Endothelial cell (in vitro differentiated cells): ENCODE measurements at regions not wholly inside any gene's neighbourhood (a gene's known extent, or its start where the extent isn't known, plus 50 kb on each side); places are given as distances from the start of the nearest gene placed in this dataset.

Source experiments
- DNase-seq: peaks from one replicate; pipeline ENCODE4 v3.0.0; 2021; ENCODE audit warnings: low spot score
- H3K27ac Mint-ChIP-seq: one replicate; pipeline ENCODE4 v1.8.0; 2021; ENCODE audit warnings: mixed read lengths, inconsistent platforms; ENCODE audit not compliant: unreplicated experiment
- H3K27me3 Mint-ChIP-seq: one replicate; pipeline ENCODE4 v1.8.0; 2021; ENCODE audit warnings: mild to moderate bottlenecking, moderate library complexity, mixed read lengths, inconsistent platforms; ENCODE audit not compliant: unreplicated experiment
- H3K36me3 Mint-ChIP-seq: one replicate; pipeline ENCODE4 v1.8.0; 2021; ENCODE audit warnings: mild to moderate bottlenecking, low read depth, mixed read lengths, inconsistent platforms; ENCODE audit not compliant: unreplicated experiment
- H3K4me1 Mint-ChIP-seq: one replicate; pipeline ENCODE4 v1.8.0; 2021; ENCODE audit warnings: mild to moderate bottlenecking, mixed read lengths, inconsistent platforms; ENCODE audit not compliant: unreplicated experiment
- H3K4me3 Mint-ChIP-seq: one replicate; pipeline ENCODE4 v1.8.0; 2021; ENCODE audit warnings: mild to moderate bottlenecking, mixed read lengths, inconsistent platforms; ENCODE audit not compliant: unreplicated experiment
- H3K9me3 Mint-ChIP-seq: one replicate; pipeline ENCODE4 v1.8.0; 2021; ENCODE audit warnings: mixed read lengths, inconsistent platforms; ENCODE audit not compliant: unreplicated experiment
- TF ChIP-seq, protein P1 (sequence below): fragments of 200-600 bp; sonication (generic); IDR thresholded peaks from one replicate; pipeline ENCODE4 v1.5.0; 2021; ENCODE audit warnings: antibody characterized with exemption; ENCODE audit not compliant: unreplicated experiment

DNA sequence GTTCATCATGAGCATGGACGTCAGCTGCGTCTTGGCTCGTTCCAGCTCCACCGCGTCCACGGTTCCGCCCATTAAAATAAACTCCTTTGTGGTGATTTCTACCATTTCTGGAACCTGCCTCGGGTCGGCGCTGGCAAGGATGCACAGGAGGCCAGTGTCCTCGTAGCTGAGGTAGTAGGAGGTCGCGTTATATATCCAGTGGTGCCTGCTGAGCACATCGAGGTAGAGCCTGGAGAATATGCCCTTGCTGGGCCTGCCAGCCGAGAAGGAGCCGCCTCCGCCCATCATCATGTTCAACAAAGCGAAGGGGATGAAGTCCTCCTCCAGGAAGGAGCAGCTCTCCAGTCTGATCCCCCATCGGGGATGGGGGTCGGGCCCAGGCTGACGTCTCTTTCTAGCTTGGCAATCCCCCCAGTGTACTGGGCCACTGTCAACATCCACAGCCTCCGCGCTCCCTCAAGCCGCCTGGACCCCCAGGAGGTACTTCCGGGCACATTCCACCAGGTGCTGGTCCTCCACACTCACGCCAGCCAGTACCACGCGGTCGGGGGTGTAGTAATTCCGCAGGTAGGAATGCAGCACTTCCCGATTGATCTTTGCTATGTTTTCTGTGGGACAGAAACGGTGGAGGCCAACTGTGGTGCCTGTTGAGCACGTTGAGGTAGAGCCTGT, 120.9 kb upstream of the GRID2 start:
- Mint-ChIP-seq H3K27ac (no peak overlapping the region), H3K4me3 (no peak overlapping the region), H3K4me1 (no peaks in the 10 kb centered on the region), H3K27me3 (peaks cover 10% of the 10 kb centered on the region), H3K9me3 (no peaks in the 10 kb centered on the region), H3K36me3 (peaks cover 7% of the 10 kb centered on the region)
- TF ChIP-seq, protein P1, sequence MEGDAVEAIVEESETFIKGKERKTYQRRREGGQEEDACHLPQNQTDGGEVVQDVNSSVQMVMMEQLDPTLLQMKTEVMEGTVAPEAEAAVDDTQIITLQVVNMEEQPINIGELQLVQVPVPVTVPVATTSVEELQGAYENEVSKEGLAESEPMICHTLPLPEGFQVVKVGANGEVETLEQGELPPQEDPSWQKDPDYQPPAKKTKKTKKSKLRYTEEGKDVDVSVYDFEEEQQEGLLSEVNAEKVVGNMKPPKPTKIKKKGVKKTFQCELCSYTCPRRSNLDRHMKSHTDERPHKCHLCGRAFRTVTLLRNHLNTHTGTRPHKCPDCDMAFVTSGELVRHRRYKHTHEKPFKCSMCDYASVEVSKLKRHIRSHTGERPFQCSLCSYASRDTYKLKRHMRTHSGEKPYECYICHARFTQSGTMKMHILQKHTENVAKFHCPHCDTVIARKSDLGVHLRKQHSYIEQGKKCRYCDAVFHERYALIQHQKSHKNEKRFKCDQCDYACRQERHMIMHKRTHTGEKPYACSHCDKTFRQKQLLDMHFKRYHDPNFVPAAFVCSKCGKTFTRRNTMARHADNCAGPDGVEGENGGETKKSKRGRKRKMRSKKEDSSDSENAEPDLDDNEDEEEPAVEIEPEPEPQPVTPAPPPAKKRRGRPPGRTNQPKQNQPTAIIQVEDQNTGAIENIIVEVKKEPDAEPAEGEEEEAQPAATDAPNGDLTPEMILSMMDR: no peak
- DNase-seq: no peak

DNA sequence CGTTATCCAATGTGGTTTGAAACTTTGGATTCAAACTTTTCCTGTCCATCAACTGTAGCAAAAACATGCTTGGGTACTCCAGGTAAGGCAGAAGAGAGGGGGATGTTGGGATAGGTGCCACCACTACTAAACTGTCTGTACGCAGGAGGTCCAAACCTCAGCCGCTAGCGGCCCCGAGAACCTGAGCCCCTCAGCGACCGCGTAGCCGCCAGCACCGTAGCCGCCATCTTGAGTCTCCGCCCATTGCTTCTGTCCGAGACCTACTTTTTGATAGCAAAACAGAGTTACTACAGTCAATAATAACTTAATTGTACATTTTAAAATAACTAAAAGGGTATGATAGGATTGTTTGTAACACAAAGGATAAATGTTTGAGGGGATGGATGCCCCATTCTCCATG, 119.9 kb upstream of the GRID2 start:
- TF ChIP-seq, protein P1: no peak
- Mint-ChIP-seq H3K36me3 (peaks cover 7% of the 10 kb centered on the region), H3K27ac (no peak overlapping the region), H3K27me3 (peaks cover 10% of the 10 kb centered on the region), H3K4me3 (no peak overlapping the region), H3K9me3 (no peaks in the 10 kb centered on the region), H3K4me1 (no peaks in the 10 kb centered on the region)
- no peak for DNase-seq

DNA sequence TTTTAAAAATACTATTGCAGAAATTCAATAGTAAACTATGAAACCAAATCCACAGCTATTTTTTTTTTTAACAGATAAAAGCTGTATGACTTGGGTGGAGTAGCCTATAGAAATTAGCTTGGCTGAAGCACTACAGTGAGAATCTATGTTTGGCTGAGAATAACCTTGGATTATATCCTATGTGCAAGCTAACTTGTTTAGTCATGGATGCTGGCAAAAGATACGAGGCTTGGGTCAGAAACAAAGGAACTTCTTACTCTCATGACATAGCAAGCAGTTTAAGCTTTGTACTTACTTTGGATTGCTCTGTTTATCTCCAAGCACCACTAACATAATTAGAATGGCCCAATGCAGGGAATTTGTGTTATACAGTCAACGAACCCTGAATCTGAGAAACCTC, 119.2 kb upstream of the GRID2 start:
- Mint-ChIP-seq H3K27me3 (peaks cover 10% of the 10 kb centered on the region), H3K27ac (no peak overlapping the region), H3K9me3 (no peaks in the 10 kb centered on the region), H3K36me3 (peaks cover 7% of the 10 kb centered on the region), H3K4me1 (no peaks in the 10 kb centered on the region), H3K4me3 (no peak overlapping the region)
- TF ChIP-seq, protein P1: no peak
- no peak for DNase-seq

- Mint-ChIP-seq H3K36me3 (peaks cover 7% of the 10 kb centered on the region), H3K4me3 (no peak overlapping the region), H3K4me1 (no peaks in the 10 kb centered on the region), H3K27ac (no peak overlapping the region), H3K27me3 (peaks cover 10% of the 10 kb centered on the region), H3K9me3 (no peaks in the 10 kb centered on the region)
- DNase-seq: no peak
- TF ChIP-seq, protein P1: no peak
These were observed 117.5 kb upstream of the GRID2 start for GRCh38 chr4:92186239-92186638.

DNA sequence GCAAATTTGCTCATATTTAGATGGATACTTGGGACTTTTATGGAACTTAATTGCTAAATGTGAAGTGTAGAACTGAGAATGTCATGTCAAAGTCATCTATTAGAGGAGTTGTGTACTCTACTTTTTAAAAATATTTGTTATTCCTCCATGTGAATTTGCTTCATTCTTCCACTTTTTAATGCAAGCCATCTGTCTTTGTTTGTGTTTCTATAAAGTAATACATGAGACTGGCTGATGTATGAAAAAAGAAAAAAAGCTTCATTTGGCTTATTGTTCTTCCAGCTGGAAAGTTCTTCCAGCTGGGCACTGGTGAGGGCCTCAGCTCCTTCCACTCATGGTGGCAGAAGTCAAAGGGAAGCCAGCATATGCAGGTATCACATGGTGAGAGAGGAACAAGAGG, 114.6 kb upstream of the GRID2 start:
- no peaks in the 10 kb centered on the region for H3K36me3 Mint-ChIP-seq
- no peak overlapping the region for H3K27ac Mint-ChIP-seq
- no peak for DNase-seq
- TF ChIP-seq, protein P1: no peak
- H3K4me1 Mint-ChIP-seq: no peaks in the 10 kb centered on the region
- H3K4me3 Mint-ChIP-seq: no peak overlapping the region
- H3K27me3 Mint-ChIP-seq: no peaks in the 10 kb centered on the region
- no peaks in the 10 kb centered on the region for H3K9me3 Mint-ChIP-seq
